Osteoblast (primary cell): ENCODE measurements at regions not wholly inside any gene's neighbourhood (a gene's known extent, or its start where the extent isn't known, plus 50 kb on each side); places are given as distances from the start of the nearest gene placed in this dataset.

ENCODE experiments used
- DNase-seq: peaks from one replicate; pipeline ENCODE4 v3.0.0; 2011; ENCODE audit warnings: low spot score, mixed read lengths; ENCODE audit not compliant: insufficient read length; ENCODE audit errors: missing footprints
- H2AFZ ChIP-seq: 2 replicates; pipeline ENCODE4 v1.6.0; 2011; ENCODE audit warnings: mild to moderate bottlenecking, low read length
- H3K27ac ChIP-seq: 2 replicates; pipeline ENCODE4 v1.5.1; 2011; ENCODE audit warnings: mild to moderate bottlenecking, low read depth, low read length, moderate library complexity
- H3K27me3 ChIP-seq: 2 replicates; pipeline ENCODE4 v1.6.0; 2012; ENCODE audit warnings: mild to moderate bottlenecking, control low read depth, inconsistent platforms, low read length, moderate library complexity; ENCODE audit not compliant: insufficient read depth
- H3K36me3 ChIP-seq: 2 replicates; pipeline ENCODE4 v1.5.1; 2011; ENCODE audit warnings: mild to moderate bottlenecking, low read length, control low read depth, moderate library complexity; ENCODE audit not compliant: insufficient read depth
- H3K4me1 ChIP-seq: 2 replicates; pipeline ENCODE4 v1.5.1; 2011; ENCODE audit warnings: mild to moderate bottlenecking, low read length, control low read depth, moderate library complexity; ENCODE audit not compliant: insufficient read depth
- H3K4me2 ChIP-seq: 2 replicates; pipeline ENCODE4 v1.6.0; 2011; ENCODE audit warnings: mild to moderate bottlenecking, low read length; ENCODE audit not compliant: insufficient read depth
- H3K4me3 ChIP-seq: fragments of 200-600 bp; sonication (generic); 3 replicates; pipeline ENCODE4 v1.5.1; 2012; ENCODE audit warnings: mild to moderate bottlenecking, low read length, inconsistent platforms; ENCODE audit not compliant: insufficient read depth
- H3K79me2 ChIP-seq: 2 replicates; pipeline ENCODE4 v1.6.0; 2012; ENCODE audit warnings: mild to moderate bottlenecking, low read length, control low read depth, inconsistent platforms; ENCODE audit not compliant: insufficient read depth
- H3K9me3 ChIP-seq: 2 replicates; pipeline ENCODE4 v1.5.1; 2011; ENCODE audit warnings: low read depth, low read length, control low read depth
- H4K20me1 ChIP-seq: 2 replicates; pipeline ENCODE4 v1.6.0; 2012; ENCODE audit warnings: mild to moderate bottlenecking, low read length, control low read depth; ENCODE audit not compliant: insufficient read depth
- CTCF ChIP-seq: IDR thresholded peaks from 2 replicates; pipeline ENCODE4 v1.5.1; 2011; ENCODE audit warnings: mild to moderate bottlenecking, low read depth, low read length, moderate library complexity; ENCODE audit errors: extremely low read depth

- no peaks in the 10 kb centered on the region for H3K27me3 ChIP-seq
- no peak for DNase-seq
- no peak for TF ChIP-seq CTCF
Measured at GRCh38 chr6:20279608-20280287, 67.5 kb upstream of the MBOAT1 start.

GRCh38 chr6:20280288-20280621 lies 68.0 kb upstream of the MBOAT1 start:
- no peaks in the 10 kb centered on the region for H3K9me3 ChIP-seq
- TF ChIP-seq CTCF: no peak
- H3K4me1 ChIP-seq: no peaks in the 10 kb centered on the region
- no peaks in the 10 kb centered on the region for H3K36me3 ChIP-seq
- no peak overlapping the region for H3K27ac ChIP-seq
- H4K20me1 ChIP-seq: no peaks in the 10 kb centered on the region
- H2AFZ ChIP-seq: no peak overlapping the region
- H3K27me3 ChIP-seq: no peaks in the 10 kb centered on the region
- no peak overlapping the region for H3K4me3 ChIP-seq
- H3K4me2 ChIP-seq: no peak overlapping the region
- DNase-seq: no peak
- H3K79me2 ChIP-seq: no peaks in the 10 kb centered on the region

More at GRCh38 chr6:20279608-20280287, 67.5 kb upstream of the MBOAT1 start:
- H3K36me3 ChIP-seq: no peaks in the 10 kb centered on the region
- no peaks in the 10 kb centered on the region for H3K4me1 ChIP-seq
- H3K9me3 ChIP-seq: no peaks in the 10 kb centered on the region
- H3K4me3 ChIP-seq: no peak overlapping the region
- H3K79me2 ChIP-seq: no peaks in the 10 kb centered on the region
- H3K27ac ChIP-seq: no peak overlapping the region
- no peak overlapping the region for H2AFZ ChIP-seq
- H3K4me2 ChIP-seq: no peak overlapping the region
- no peaks in the 10 kb centered on the region for H4K20me1 ChIP-seq

GRCh38 chr6:20284672-20285071 lies 72.4 kb upstream of the MBOAT1 start:
- Histone ChIP-seq H3K27me3 (no peaks in the 10 kb centered on the region), H3K36me3 (no peaks in the 10 kb centered on the region), H3K9me3 (no peaks in the 10 kb centered on the region), H3K4me1 (no peaks in the 10 kb centered on the region), H3K27ac (no peak overlapping the region), H3K4me3 (no peak overlapping the region), H3K4me2 (no peak overlapping the region), H3K79me2 (no peaks in the 10 kb centered on the region), H4K20me1 (no peaks in the 10 kb centered on the region), H2AFZ (no peak overlapping the region)
- no peak for TF ChIP-seq CTCF
- DNase-seq: no peak

- TF ChIP-seq CTCF: no peak
- Histone ChIP-seq H3K4me3 (no peak overlapping the region), H4K20me1 (no peaks in the 10 kb centered on the region), H3K9me3 (no peaks in the 10 kb centered on the region), H3K4me2 (no peak overlapping the region), H2AFZ (no peak overlapping the region), H3K79me2 (no peaks in the 10 kb centered on the region), H3K36me3 (no peaks in the 10 kb centered on the region), H3K27me3 (no peaks in the 10 kb centered on the region), H3K4me1 (no peaks in the 10 kb centered on the region), H3K27ac (no peak overlapping the region)
- no peak for DNase-seq
Measured at GRCh38 chr6:20286968-20287565, 74.8 kb upstream of the MBOAT1 start.
